ENCODE measurements at regions not wholly inside any gene's neighbourhood (a gene's known extent, or its start where the extent isn't known, plus 50 kb on each side); places are given as distances from the start of the nearest gene placed in this dataset.
"Not testable (repeated sequence)": the region's sequence is repeated elsewhere in the genome, so short reads cannot be mapped to it uniquely, and the experiment has no call there.

DNA sequence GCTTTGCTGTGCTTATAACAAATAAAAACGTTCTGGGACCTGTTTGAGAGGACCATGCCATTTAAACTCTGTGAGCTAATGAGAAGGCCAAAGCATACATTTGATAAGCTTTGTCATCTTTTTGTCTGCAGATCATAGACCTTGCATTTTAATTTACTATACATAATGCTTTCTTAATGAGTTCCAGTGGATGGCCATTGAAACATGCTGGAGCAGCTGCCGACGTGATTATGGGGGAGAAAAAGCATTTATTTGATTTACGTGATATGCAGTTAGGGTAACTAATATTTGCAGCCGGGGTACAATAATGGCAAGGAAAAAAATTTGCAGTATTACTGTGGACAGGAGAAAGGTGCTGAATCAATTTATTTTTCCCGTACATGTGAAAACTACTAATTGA is 240.2 kb downstream of the FAT3 start:
- Histone ChIP-seq H3K36me3 (ENCODE audit: control insufficient read depth, insufficient read depth, low read length) (no peaks in the 10 kb centered on the region), H3K4me3 (ENCODE audit: low read depth, low read length) (no peak overlapping the region), H3K27me3 (replicated peaks; ENCODE audit: control insufficient read depth, insufficient read depth, low read length) (no peaks in the 10 kb centered on the region), H3K4me1 (no peaks in the 10 kb centered on the region), H3K9me3 (no peaks in the 10 kb centered on the region)
- Mint-ChIP-seq H3K9me3 (ENCODE audit: unreplicated experiment) (no peaks in the 10 kb centered on the region), H3K27ac (ENCODE audit: unreplicated experiment) (no peak overlapping the region), H3K4me1 (ENCODE audit: low read depth, unreplicated experiment) (no peaks in the 10 kb centered on the region), H3K36me3 (ENCODE audit: insufficient read depth, unreplicated experiment) (no peaks in the 10 kb centered on the region), H3K27me3 (ENCODE audit: insufficient read depth, unreplicated experiment) (no peaks in the 10 kb centered on the region), H3K4me3 (ENCODE audit: unreplicated experiment) (no peak overlapping the region)
- POLR2A ChIA-PET: no interaction called here
- CTCF ChIA-PET: interaction anchor here (0.6 kb wide), 1 partner anchor 230 kb away, joined by 5 read pairs; no protein-coding TSS in a partner anchor
- TF ChIP-seq, protein P1, sequence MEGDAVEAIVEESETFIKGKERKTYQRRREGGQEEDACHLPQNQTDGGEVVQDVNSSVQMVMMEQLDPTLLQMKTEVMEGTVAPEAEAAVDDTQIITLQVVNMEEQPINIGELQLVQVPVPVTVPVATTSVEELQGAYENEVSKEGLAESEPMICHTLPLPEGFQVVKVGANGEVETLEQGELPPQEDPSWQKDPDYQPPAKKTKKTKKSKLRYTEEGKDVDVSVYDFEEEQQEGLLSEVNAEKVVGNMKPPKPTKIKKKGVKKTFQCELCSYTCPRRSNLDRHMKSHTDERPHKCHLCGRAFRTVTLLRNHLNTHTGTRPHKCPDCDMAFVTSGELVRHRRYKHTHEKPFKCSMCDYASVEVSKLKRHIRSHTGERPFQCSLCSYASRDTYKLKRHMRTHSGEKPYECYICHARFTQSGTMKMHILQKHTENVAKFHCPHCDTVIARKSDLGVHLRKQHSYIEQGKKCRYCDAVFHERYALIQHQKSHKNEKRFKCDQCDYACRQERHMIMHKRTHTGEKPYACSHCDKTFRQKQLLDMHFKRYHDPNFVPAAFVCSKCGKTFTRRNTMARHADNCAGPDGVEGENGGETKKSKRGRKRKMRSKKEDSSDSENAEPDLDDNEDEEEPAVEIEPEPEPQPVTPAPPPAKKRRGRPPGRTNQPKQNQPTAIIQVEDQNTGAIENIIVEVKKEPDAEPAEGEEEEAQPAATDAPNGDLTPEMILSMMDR (IDR thresholded peaks at IDR 0.05; ENCODE audit: insufficient read depth in 1 of 2, low read depth in 1 of 2, low read length in 1 of 2, severe bottlenecking in 1 of 2, unreplicated experiment in 1 of 2): no peak
- intact Hi-C loops (cut with micrococcal nuclease; ENCODE audit: unreplicated experiment): loop anchor here (5.0 kb wide), 1 partner anchor 123 kb away; no protein-coding TSS in a partner anchor
- DNase-seq: no peak
- BruUV-seq (replicated peaks): no TSS peak

DNA sequence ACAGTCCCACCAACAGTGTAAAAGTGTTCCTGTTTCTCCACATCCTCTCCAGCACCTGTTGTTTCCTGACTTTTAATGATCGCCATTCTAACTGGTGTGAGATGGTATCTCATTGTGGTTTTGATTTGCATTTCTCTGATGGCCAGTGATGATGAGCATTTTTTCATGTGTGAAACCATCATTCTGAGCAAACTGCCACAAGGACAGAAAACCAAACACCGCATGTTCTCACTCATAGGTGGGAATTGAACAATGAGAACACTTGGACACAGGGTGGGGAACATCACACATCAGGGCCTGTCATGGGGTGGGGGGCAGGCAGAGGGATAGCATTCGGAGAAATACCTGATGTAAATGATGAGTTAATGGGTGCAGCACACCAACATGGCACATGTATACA is 240.8 kb downstream of the FAT3 start:
- H3K27me3 ChIP-seq (replicated peaks; ENCODE audit: control insufficient read depth, insufficient read depth, low read length); H3K4me3 Mint-ChIP-seq (ENCODE audit: unreplicated experiment); H3K36me3 Mint-ChIP-seq (ENCODE audit: insufficient read depth, unreplicated experiment); H3K4me3 ChIP-seq (ENCODE audit: low read depth, low read length); H3K27me3 Mint-ChIP-seq (ENCODE audit: insufficient read depth, unreplicated experiment); H3K9me3 Mint-ChIP-seq (ENCODE audit: unreplicated experiment); H3K36me3 ChIP-seq (ENCODE audit: control insufficient read depth, insufficient read depth, low read length); H3K27ac Mint-ChIP-seq (ENCODE audit: unreplicated experiment); DNase-seq; POLR2A ChIA-PET; H3K4me1 Mint-ChIP-seq (ENCODE audit: low read depth, unreplicated experiment); BruUV-seq (replicated peaks); H3K4me1 ChIP-seq; intact Hi-C loops (cut with micrococcal nuclease; ENCODE audit: unreplicated experiment); H3K9me3 ChIP-seq: not testable (repeated sequence)
- CTCF ChIA-PET: interaction anchor here (0.6 kb wide), 1 partner anchor 231 kb away, joined by 5 read pairs; no protein-coding TSS in a partner anchor

- BruUV-seq (replicated peaks): no TSS peak
Observed at GRCh38 chr11:92473736-92474135, 249.1 kb downstream of the FAT3 start.

More at GRCh38 chr11:92473736-92474135, 249.1 kb downstream of the FAT3 start:
- peaks cover 29% of the 10 kb centered on the region for H3K4me1 Mint-ChIP-seq (ENCODE audit: low read depth, unreplicated experiment)
- Histone ChIP-seq H3K9me3 (no peaks in the 10 kb centered on the region), H3K4me1 (peaks cover 22% of the 10 kb centered on the region), H3K27me3 (replicated peaks; ENCODE audit: control insufficient read depth, insufficient read depth, low read length) (no peaks in the 10 kb centered on the region), H3K4me3 (ENCODE audit: low read depth, low read length) (no peak overlapping the region), H3K36me3 (ENCODE audit: control insufficient read depth, insufficient read depth, low read length) (no peaks in the 10 kb centered on the region)
- no peaks in the 10 kb centered on the region for H3K9me3 Mint-ChIP-seq (ENCODE audit: unreplicated experiment)
- CTCF ChIA-PET: no interaction called here
- no peak overlapping the region for H3K27ac Mint-ChIP-seq (ENCODE audit: unreplicated experiment)
- intact Hi-C loops (cut with micrococcal nuclease; ENCODE audit: unreplicated experiment): no loop called here
- POLR2A ChIA-PET: no interaction called here
- H3K27me3 Mint-ChIP-seq (ENCODE audit: insufficient read depth, unreplicated experiment): no peaks in the 10 kb centered on the region
- TF ChIP-seq, protein P1 (IDR thresholded peaks at IDR 0.05; ENCODE audit: insufficient read depth in 1 of 2, low read depth in 1 of 2, low read length in 1 of 2, severe bottlenecking in 1 of 2, unreplicated experiment in 1 of 2): no peak
- no peak for DNase-seq
- no peak overlapping the region for H3K4me3 Mint-ChIP-seq (ENCODE audit: unreplicated experiment)
- H3K36me3 Mint-ChIP-seq (ENCODE audit: insufficient read depth, unreplicated experiment): no peaks in the 10 kb centered on the region

Measured in Caco-2 (cell line).